Smooth muscle cell (in vitro differentiated cells): ENCODE measurements at regions not wholly inside any gene's neighbourhood (a gene's known extent, or its start where the extent isn't known, plus 50 kb on each side); places are given as distances from the start of the nearest gene placed in this dataset.

ENCODE experiments used
- DNase-seq: peaks from one replicate; lab custom pipeline; 2025; ENCODE audit not compliant: unreplicated experiment; lab: John Stamatoyannopoulos, UW
- H2AFZ ChIP-seq: fragments of 200-600 bp; sonication (generic); 2 replicates; pipeline ENCODE4 v1.6.0; 2016; ENCODE audit warnings: antibody characterized with exemption, low read depth, mild to moderate bottlenecking
- H3F3A ChIP-seq: fragments of 200-600 bp; sonication (generic); 2 replicates; pipeline ENCODE4 v1.6.0; 2017; ENCODE audit warnings: antibody characterized with exemption, low read depth
- H3K27ac ChIP-seq: fragments of 200-600 bp; sonication (generic); 2 replicates; pipeline ENCODE4 v1.5.1; 2016; ENCODE audit warnings: low read depth, mild to moderate bottlenecking
- H3K27me3 ChIP-seq: fragments of 200-600 bp; sonication (generic); 2 replicates; pipeline ENCODE4 v1.6.1; 2016; ENCODE audit warnings: low read depth, mild to moderate bottlenecking
- H3K36me3 ChIP-seq: fragments of 200-600 bp; sonication (generic); 2 replicates; pipeline ENCODE4 v1.5.1; 2016; ENCODE audit warnings: low read depth
- H3K4me1 ChIP-seq: fragments of 200-600 bp; sonication (generic); 2 replicates; pipeline ENCODE4 v1.5.1; 2016; ENCODE audit warnings: low read depth
- H3K4me2 ChIP-seq: fragments of 200-600 bp; sonication (generic); 2 replicates; pipeline ENCODE4 v1.6.0; 2016; ENCODE audit warnings: mild to moderate bottlenecking
- H3K4me3 ChIP-seq: fragments of 200-600 bp; sonication (generic); 2 replicates; pipeline ENCODE4 v1.5.1; 2016; ENCODE audit warnings: mild to moderate bottlenecking
- H3K79me2 ChIP-seq: fragments of 200-600 bp; sonication (generic); 2 replicates; pipeline ENCODE4 v1.6.0; 2016; ENCODE audit warnings: low read depth, mild to moderate bottlenecking
- H3K9ac ChIP-seq: fragments of 200-600 bp; sonication (generic); 2 replicates; pipeline ENCODE4 v1.6.0; 2016; ENCODE audit warnings: low read depth
- H3K9me3 ChIP-seq: fragments of 200-600 bp; sonication (generic); replicated peaks from 2 replicates; pipeline ENCODE4 v1.5.1; 2016; ENCODE audit warnings: low read depth
- H4K20me1 ChIP-seq: fragments of 200-600 bp; sonication (generic); 2 replicates; pipeline ENCODE4 v1.6.0; 2016; ENCODE audit warnings: low read depth
- CTCF ChIP-seq: fragments of 200-600 bp; sonication (generic); IDR thresholded peaks from 2 replicates; pipeline ENCODE4 v1.5.1; 2017; ENCODE audit warnings: borderline replicate concordance, mild to moderate bottlenecking, antibody characterized with exemption; ENCODE audit not compliant: insufficient read depth, poor library complexity, severe bottlenecking
- WGBS: methylation state at CpG from one replicate; pipeline ENCODE4 v1.1.7; 2016; ENCODE audit warnings: low lambda C conversion rate; 5-methylcytosine and 5-hydroxymethylcytosine counted together

- Histone ChIP-seq H2AFZ (no peak overlapping the region), H3K79me2 (no peaks in the 10 kb centered on the region), H3F3A (no peaks in the 10 kb centered on the region), H4K20me1 (no peaks in the 10 kb centered on the region), H3K4me1 (no peaks in the 10 kb centered on the region), H3K27ac (no peak overlapping the region), H3K36me3 (peaks cover 3% of the 10 kb centered on the region), H3K4me3 (no peak overlapping the region), H3K9ac (no peak overlapping the region), H3K9me3 (peaks cover 8% of the 10 kb centered on the region), H3K27me3 (no peaks in the 10 kb centered on the region), H3K4me2 (no peak overlapping the region)
- no peak for DNase-seq
- 73% methylated on average over 2 of the region's 2 CpGs for WGBS
- no peak for TF ChIP-seq CTCF
These were observed 171.7 kb downstream of the FAXC start for GRCh38 chr6:99177736-99178135.

- Histone ChIP-seq H3K9me3 (no peaks in the 10 kb centered on the region), H2AFZ (no peak overlapping the region)
- DNase-seq, result no peak
These were observed 183.6 kb downstream of the FAXC start for GRCh38 chr6:99165838-99166237.

DNA sequence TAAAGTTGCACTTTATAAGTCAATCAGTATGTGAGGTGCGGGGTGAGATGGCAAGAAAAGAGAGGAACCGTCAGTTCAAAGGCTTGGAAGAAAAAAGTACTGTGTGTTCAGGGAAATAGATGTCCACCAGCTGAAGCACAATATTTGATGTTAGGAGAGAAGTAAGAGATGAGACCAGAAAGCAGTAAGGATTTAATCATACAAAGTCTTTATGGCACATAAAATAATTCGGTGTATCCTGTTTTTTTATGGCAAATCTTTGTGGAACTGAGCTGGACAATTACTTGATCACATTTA lies 197.2 kb downstream of the FAXC start:
- Histone ChIP-seq H4K20me1 (no peaks in the 10 kb centered on the region), H3K9me3 (no peaks in the 10 kb centered on the region), H3K4me1 (peaks cover 4% of the 10 kb centered on the region), H3K79me2 (no peaks in the 10 kb centered on the region), H3K4me3 (no peak overlapping the region), H3K27me3 (peaks cover 2% of the 10 kb centered on the region), H3K27ac (no peak overlapping the region), H3K36me3 (no peaks in the 10 kb centered on the region), H2AFZ (no peak overlapping the region), H3K4me2 (no peak overlapping the region), H3F3A (no peaks in the 10 kb centered on the region), H3K9ac (no peak overlapping the region)
- TF ChIP-seq CTCF, result no peak
- 4% methylated on average over 3 of the region's 3 CpGs for WGBS
- no peak for DNase-seq

More at GRCh38 chr6:99165838-99166237, 183.6 kb downstream of the FAXC start:
- no peak for TF ChIP-seq CTCF
- no peaks in the 10 kb centered on the region for H4K20me1 ChIP-seq
- H3K27ac ChIP-seq, result no peak overlapping the region
- H3K36me3 ChIP-seq, result no peaks in the 10 kb centered on the region
- H3K9ac ChIP-seq, result no peak overlapping the region
- H3K79me2 ChIP-seq, result no peaks in the 10 kb centered on the region
- H3F3A ChIP-seq, result no peaks in the 10 kb centered on the region
- no peak overlapping the region for H3K4me2 ChIP-seq
- H3K4me1 ChIP-seq, result no peaks in the 10 kb centered on the region
- no peak overlapping the region for H3K4me3 ChIP-seq
- no peaks in the 10 kb centered on the region for H3K27me3 ChIP-seq

DNA sequence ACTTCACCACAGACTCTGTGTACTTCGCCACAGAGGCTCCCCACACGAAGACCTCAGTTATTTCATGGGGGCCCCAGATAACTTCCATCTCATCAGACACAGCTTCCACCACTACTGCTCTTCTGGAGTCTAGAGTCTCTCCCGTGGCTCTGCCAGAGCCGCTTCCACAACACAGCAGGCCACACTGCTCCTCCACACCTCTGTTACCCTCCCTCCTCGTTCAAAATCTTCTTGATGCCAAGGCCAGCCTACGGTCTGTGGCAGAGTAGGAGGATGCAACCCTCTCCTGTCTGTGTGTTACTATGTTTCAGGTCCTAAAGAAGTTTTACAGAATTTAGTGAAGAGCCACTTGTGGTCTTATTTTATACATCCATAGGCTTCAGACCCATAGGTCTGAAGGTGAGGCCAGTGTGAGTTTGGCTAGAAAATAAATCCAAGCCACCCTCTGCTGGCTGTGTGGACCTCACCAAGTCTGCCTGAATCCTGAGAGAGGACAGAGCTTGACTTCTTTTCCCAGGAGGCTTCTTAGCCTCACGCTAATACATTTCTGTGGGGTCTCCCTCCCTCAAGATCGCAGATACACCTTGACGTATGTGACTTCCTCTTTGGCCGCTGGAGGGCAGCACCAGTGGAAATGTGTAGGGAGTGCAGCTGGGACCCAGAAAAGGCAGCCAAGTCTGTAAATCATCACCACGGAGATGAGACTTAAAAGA lies 197.7 kb downstream of the FAXC start:
- TF ChIP-seq CTCF, result peak; percentile 69
- WGBS, result 51% methylated on average over 11 of the region's 11 CpGs
- DNase-seq, result no peak
- Histone ChIP-seq H2AFZ (no peak overlapping the region), H3K36me3 (no peaks in the 10 kb centered on the region), H3K27ac (no peak overlapping the region), H3K4me3 (no peak overlapping the region), H3K9ac (no peak overlapping the region), H4K20me1 (no peaks in the 10 kb centered on the region), H3K79me2 (no peaks in the 10 kb centered on the region), H3K9me3 (no peaks in the 10 kb centered on the region), H3K27me3 (no peaks in the 10 kb centered on the region), H3K4me1 (peaks cover 8% of the 10 kb centered on the region), H3K4me2 (no peak overlapping the region), H3F3A (no peaks in the 10 kb centered on the region)
